Esophagus squamous epithelium (tissue), 5 donors: ENCODE measurements at regions not wholly inside any gene's neighbourhood (a gene's known extent, or its start where the extent isn't known, plus 50 kb on each side); places are given as distances from the start of the nearest gene placed in this dataset.

Experiments
- DNase-seq: peaks from one replicate; lab custom pipeline; 2025; lab: John Stamatoyannopoulos, UW
- H3K27ac ChIP-seq, 4 donors: fragments of 200-600 bp; sonication (generic); one replicate each; pipeline ENCODE4 v1.5.1; 2016 to 2019; ENCODE audit warnings: mild to moderate bottlenecking in 1 of 4
- H3K27me3 ChIP-seq, 4 donors: fragments of 200-600 bp; sonication (generic); 1 replicate in 3 of 4; 2 replicates in 1 of 4; pipeline versions ENCODE4 v1.5.1 to v1.6.0; 2017 to 2021; ENCODE audit warnings: antibody characterized with exemption in 1 of 4
- H3K36me3 ChIP-seq, 3 donors: fragments of 200-600 bp; sonication (generic); one replicate each; pipeline ENCODE4 v1.5.1; 2016 to 2019
- H3K4me1 ChIP-seq, 3 donors: fragments of 200-600 bp; sonication (generic); one replicate each; pipeline ENCODE4 v1.5.1; 2017 to 2019
- H3K4me3 ChIP-seq, 4 donors: fragments of 200-600 bp; sonication (generic); 1 replicate in 3 of 4; 2 replicates in 1 of 4; pipeline ENCODE4 v1.5.1; 2016 to 2019; ENCODE audit warnings: mild to moderate bottlenecking in 2 of 4, moderate library complexity in 1 of 4
- H3K9me3 ChIP-seq, 3 donors: fragments of 200-600 bp; sonication (generic); one replicate each; pipeline ENCODE4 v1.5.1; 2016 to 2019
- CTCF ChIP-seq, 6 experiments: fragments of 450-650 bp in 4 of 6; fragments of 200-600 bp in 2 of 6; sonication (generic) in 2 of 6; IDR thresholded peaks; one replicate each; pipeline ENCODE4 v1.5.1; 2016 to 2019; ENCODE audit warnings: antibody characterized with exemption in 6 of 6, mild to moderate bottlenecking in 4 of 6, moderate library complexity in 4 of 6
- POLR2A ChIP-seq, 4 donors: fragments of 450-650 bp; IDR thresholded peaks; one replicate each; pipeline ENCODE4 v1.6.1; 2017; ENCODE audit warnings: antibody characterized with exemption in 4 of 4, mild to moderate bottlenecking in 4 of 4, moderate library complexity in 3 of 4
- WGBS, 2 donors: methylation state at CpG; one replicate each; pipeline ENCODE4 v1.1.5; 2018; 5-methylcytosine and 5-hydroxymethylcytosine counted together
- intact Hi-C: fragments of 100-400 bp; cut with DNase I; formaldehyde crosslinking; loops from one replicate; pipeline ENCODE4 v1.15.0; 2022
- donor health status: DM: yes; HTN: yes; CAD: no.

GRCh38 chr2:190817082-190817481 is 63.5 kb upstream of the GLS start:
- intact Hi-C loops: no loop called here
- TF ChIP-seq POLR2A (IDR thresholded peaks at IDR 0.05) (no peak), CTCF (IDR thresholded peaks at IDR 0.05) (no peak)
- Histone ChIP-seq H3K27ac (no peak overlapping the region), H3K4me1 (no peaks in the 10 kb centered on the region), H3K4me3 (no peak overlapping the region), H3K27me3 (no peaks in the 10 kb centered on the region), H3K36me3 (no peaks in the 10 kb centered on the region), H3K9me3 (no peaks in the 10 kb centered on the region)
- DNase-seq: no peak

GRCh38 chr2:190819840-190820301 is 60.8 kb upstream of the GLS start:
- Histone ChIP-seq H3K27me3 (no peaks in the 10 kb centered on the region), H3K4me3 (no peak overlapping the region), H3K36me3 (no peaks in the 10 kb centered on the region), H3K27ac (no peak overlapping the region), H3K4me1 (no peaks in the 10 kb centered on the region), H3K9me3 (no peaks in the 10 kb centered on the region)
- DNase-seq: no peak
- WGBS, 2 donors: 79 to 85% methylated on average over 3 of the region's 3 CpGs
- TF ChIP-seq CTCF (IDR thresholded peaks at IDR 0.05) (no peak), POLR2A (IDR thresholded peaks at IDR 0.05) (no peak)
- intact Hi-C loops: no loop called here

GRCh38 chr2:190820416-190820815 is 60.2 kb upstream of the GLS start:
- DNase-seq: no peak
- Histone ChIP-seq H3K4me1 (no peaks in the 10 kb centered on the region), H3K9me3 (no peaks in the 10 kb centered on the region), H3K36me3 (no peaks in the 10 kb centered on the region), H3K4me3 (no peak overlapping the region), H3K27ac (no peak overlapping the region), H3K27me3 (no peaks in the 10 kb centered on the region)
- TF ChIP-seq POLR2A (IDR thresholded peaks at IDR 0.05): no peak
- TF ChIP-seq CTCF (IDR thresholded peaks at IDR 0.05): no peak
- 65 to 84% methylated on average over 1 of the region's 1 CpG for WGBS, 2 donors
- intact Hi-C loops: no loop called here

GRCh38 chr2:190822043-190822442 is 58.6 kb upstream of the GLS start:
- H3K9me3 ChIP-seq: no peaks in the 10 kb centered on the region
- WGBS, 2 donors: 18 to 34% methylated on average over 1 of the region's 1 CpG
- intact Hi-C loops: no loop called here
- no peak for TF ChIP-seq POLR2A (IDR thresholded peaks at IDR 0.05)
- TF ChIP-seq CTCF (IDR thresholded peaks at IDR 0.05): no peak
- no peak for DNase-seq
- H3K27me3 ChIP-seq: no peaks in the 10 kb centered on the region
- H3K4me1 ChIP-seq: no peaks in the 10 kb centered on the region
- H3K36me3 ChIP-seq: no peaks in the 10 kb centered on the region
- H3K27ac ChIP-seq: no peak overlapping the region
- H3K4me3 ChIP-seq: no peak overlapping the region

- 84 to 87% methylated on average over 3 of the region's 3 CpGs for WGBS, 2 donors
- intact Hi-C loops: no loop called here
Observed at GRCh38 chr2:190827720-190828119, 52.9 kb upstream of the GLS start.

More at GRCh38 chr2:190827720-190828119, 52.9 kb upstream of the GLS start:
- Histone ChIP-seq H3K27ac (no peak overlapping the region), H3K36me3 (no peaks in the 10 kb centered on the region), H3K4me3 (no peak overlapping the region), H3K4me1 (no peaks in the 10 kb centered on the region), H3K27me3 (no peaks in the 10 kb centered on the region), H3K9me3 (no peaks in the 10 kb centered on the region)
- no peak for DNase-seq
- TF ChIP-seq POLR2A (IDR thresholded peaks at IDR 0.05): no peak
- TF ChIP-seq CTCF (IDR thresholded peaks at IDR 0.05): no peak
